ENCODE measurements at regions not wholly inside any gene's neighbourhood (a gene's known extent, or its start where the extent isn't known, plus 50 kb on each side); places are given as distances from the start of the nearest gene placed in this dataset.
"Not testable (repeated sequence)": the region's sequence is repeated elsewhere in the genome, so short reads cannot be mapped to it uniquely, and the experiment has no call there.

DNA sequence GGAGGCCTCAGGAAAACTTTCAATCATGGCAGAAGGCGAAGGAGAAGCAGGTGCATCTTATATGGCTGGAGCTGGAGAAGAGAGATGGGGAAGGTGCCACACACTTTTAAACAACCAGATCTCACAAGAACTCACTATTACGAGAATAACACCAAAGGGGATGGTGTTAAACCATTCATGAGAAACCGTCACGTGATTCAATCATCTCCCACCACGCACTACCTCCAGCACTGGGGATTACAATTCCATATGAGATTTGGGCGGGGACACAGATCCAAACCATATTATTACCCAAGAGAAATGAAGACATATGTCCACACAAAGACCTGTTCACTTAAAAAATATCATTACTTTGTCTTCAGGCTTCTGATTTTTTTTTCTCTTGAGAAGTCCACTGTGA lies 518.5 kb downstream of the DCDC2C start:
- TF ChIP-seq, protein P1, sequence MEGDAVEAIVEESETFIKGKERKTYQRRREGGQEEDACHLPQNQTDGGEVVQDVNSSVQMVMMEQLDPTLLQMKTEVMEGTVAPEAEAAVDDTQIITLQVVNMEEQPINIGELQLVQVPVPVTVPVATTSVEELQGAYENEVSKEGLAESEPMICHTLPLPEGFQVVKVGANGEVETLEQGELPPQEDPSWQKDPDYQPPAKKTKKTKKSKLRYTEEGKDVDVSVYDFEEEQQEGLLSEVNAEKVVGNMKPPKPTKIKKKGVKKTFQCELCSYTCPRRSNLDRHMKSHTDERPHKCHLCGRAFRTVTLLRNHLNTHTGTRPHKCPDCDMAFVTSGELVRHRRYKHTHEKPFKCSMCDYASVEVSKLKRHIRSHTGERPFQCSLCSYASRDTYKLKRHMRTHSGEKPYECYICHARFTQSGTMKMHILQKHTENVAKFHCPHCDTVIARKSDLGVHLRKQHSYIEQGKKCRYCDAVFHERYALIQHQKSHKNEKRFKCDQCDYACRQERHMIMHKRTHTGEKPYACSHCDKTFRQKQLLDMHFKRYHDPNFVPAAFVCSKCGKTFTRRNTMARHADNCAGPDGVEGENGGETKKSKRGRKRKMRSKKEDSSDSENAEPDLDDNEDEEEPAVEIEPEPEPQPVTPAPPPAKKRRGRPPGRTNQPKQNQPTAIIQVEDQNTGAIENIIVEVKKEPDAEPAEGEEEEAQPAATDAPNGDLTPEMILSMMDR (conservative IDR thresholded peaks at IDR 0.05; ENCODE audit: control insufficient read depth, insufficient read depth, low read depth, low read length), result no peak
- H3K4me3 ChIP-seq (ENCODE audit: control insufficient read depth, low read depth, low read length), result no peak overlapping the region
- DNase-seq (ENCODE audit: low read depth), result no peak

GRCh38 chr2:4244422-4244821 lies 541.0 kb downstream of the DCDC2C start:
- not testable (repeated sequence) for DNase-seq (ENCODE audit: low read depth); H3K4me3 ChIP-seq (ENCODE audit: control insufficient read depth, low read depth, low read length)

GRCh38 chr2:4246364-4247131 lies 543.2 kb downstream of the DCDC2C start:
- DNase-seq (ENCODE audit: low read depth), result no peak
- H3K4me3 ChIP-seq (ENCODE audit: control insufficient read depth, low read depth, low read length), result no peak overlapping the region
- TF ChIP-seq, protein P1 (conservative IDR thresholded peaks at IDR 0.05; ENCODE audit: control insufficient read depth, insufficient read depth, low read depth, low read length), result no peak

DNA sequence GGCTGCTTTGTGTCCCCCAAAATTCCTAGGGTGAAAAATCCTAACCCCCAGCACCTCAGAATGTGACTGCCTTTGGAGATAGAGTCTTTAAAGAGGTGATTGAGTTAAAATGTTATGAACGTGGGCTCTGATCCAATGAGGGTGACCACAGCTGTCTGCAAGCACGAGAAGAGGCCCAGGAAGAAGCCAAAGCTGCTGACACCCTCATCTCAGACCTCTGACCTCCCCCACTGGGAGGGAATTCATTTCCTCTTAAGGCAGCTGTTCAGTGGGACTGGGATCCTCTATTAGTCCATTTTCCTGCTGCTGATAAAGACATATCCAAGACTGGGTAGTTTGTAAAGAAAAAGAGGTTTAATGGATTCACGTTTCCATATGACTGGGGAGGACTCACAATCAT lies 544.4 kb downstream of the DCDC2C start:
- TF ChIP-seq, protein P1 (conservative IDR thresholded peaks at IDR 0.05; ENCODE audit: control insufficient read depth, insufficient read depth, low read depth, low read length), result no peak
- DNase-seq (ENCODE audit: low read depth), result no peak

GRCh38 chr2:4255491-4255890 lies 552.1 kb downstream of the DCDC2C start:
- DNase-seq (ENCODE audit: low read depth), result no peak
- H3K4me3 ChIP-seq (ENCODE audit: control insufficient read depth, low read depth, low read length), result no peak overlapping the region
- TF ChIP-seq, protein P1 (conservative IDR thresholded peaks at IDR 0.05; ENCODE audit: control insufficient read depth, insufficient read depth, low read depth, low read length), result no peak

More for the DNA sequence above, 544.4 kb downstream of the DCDC2C start:
- no peak overlapping the region for H3K4me3 ChIP-seq (ENCODE audit: control insufficient read depth, low read depth, low read length)

DNA sequence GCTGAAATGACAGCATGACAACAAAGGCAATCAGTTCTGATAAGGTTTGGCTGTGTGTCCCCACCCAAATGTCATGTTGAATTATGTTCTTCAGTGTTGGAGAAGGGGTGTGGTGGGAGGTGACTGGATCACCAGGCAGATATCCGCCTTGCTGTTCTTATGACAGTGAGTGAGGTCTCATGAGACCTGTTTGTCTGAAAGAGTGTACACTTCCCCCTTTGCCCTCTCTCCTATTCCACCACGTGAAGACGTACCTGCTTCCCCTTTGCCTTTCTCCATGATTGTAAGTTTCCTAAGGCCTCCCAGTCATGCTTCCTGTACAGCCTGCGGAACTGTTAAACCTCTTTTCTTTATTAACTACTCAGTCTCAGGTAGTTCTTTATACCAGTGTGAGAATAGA lies 553.0 kb downstream of the DCDC2C start:
- TF ChIP-seq, protein P1 (conservative IDR thresholded peaks at IDR 0.05; ENCODE audit: control insufficient read depth, insufficient read depth, low read depth, low read length), result no peak
- H3K4me3 ChIP-seq (ENCODE audit: control insufficient read depth, low read depth, low read length), result no peak overlapping the region
- no peak for DNase-seq (ENCODE audit: low read depth)

DNA sequence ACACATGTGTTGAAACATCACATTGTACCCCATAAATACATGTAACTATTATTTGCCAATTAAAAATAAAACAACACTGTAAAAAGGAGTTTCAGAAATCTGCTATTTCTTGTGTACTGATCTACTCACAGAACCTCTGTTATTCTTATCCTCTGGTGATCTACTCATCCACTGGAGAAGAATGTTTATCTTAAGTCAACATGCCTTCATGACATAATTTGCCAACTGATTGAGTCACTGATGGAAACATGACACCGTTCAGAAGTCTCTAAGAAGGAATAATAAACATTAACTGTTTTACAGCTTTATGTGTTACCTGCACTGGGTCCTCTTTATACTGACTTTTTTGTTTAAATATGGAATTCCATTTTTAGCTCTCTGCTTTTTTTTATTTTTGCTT lies 555.2 kb downstream of the DCDC2C start:
- no peak overlapping the region for H3K4me3 ChIP-seq (ENCODE audit: control insufficient read depth, low read depth, low read length)
- DNase-seq (ENCODE audit: low read depth), result no peak
- TF ChIP-seq, protein P1 (conservative IDR thresholded peaks at IDR 0.05; ENCODE audit: control insufficient read depth, insufficient read depth, low read depth, low read length), result no peak
